SW 1271 (cell line): ENCODE measurements at regions not wholly inside any gene's neighbourhood (a gene's known extent, or its start where the extent isn't known, plus 50 kb on each side); places are given as distances from the start of the nearest gene placed in this dataset.

Source experiments
- DNase-seq, 2 experiments: peaks; one replicate each; lab custom pipeline; 2025; lab: John Stamatoyannopoulos, UW

GRCh38 chr4:1542516-1543320, 136.5 kb upstream of the NKX1-1 start:
- no peak for DNase-seq

DNA sequence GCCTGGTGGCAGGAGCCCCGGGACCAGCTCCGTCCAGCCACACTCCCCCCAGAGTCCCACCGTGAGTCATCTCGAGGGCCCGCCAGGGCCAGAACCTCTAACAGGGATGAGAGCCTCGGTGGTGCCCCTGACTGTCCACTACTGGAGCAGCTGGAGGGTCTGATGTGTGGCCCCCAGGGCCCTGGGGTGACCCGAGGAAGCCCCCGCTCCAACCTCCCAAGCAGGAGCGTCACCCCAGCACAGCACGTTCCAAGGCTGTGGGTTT, 135.9 kb upstream of the NKX1-1 start:
- no peak for DNase-seq

- DNase-seq = no peak
Observed at GRCh38 chr4:1541449-1542225, 135.4 kb upstream of the NKX1-1 start.

- no peak for DNase-seq
Observed at GRCh38 chr4:1540601-1541375, 134.5 kb upstream of the NKX1-1 start.

DNA sequence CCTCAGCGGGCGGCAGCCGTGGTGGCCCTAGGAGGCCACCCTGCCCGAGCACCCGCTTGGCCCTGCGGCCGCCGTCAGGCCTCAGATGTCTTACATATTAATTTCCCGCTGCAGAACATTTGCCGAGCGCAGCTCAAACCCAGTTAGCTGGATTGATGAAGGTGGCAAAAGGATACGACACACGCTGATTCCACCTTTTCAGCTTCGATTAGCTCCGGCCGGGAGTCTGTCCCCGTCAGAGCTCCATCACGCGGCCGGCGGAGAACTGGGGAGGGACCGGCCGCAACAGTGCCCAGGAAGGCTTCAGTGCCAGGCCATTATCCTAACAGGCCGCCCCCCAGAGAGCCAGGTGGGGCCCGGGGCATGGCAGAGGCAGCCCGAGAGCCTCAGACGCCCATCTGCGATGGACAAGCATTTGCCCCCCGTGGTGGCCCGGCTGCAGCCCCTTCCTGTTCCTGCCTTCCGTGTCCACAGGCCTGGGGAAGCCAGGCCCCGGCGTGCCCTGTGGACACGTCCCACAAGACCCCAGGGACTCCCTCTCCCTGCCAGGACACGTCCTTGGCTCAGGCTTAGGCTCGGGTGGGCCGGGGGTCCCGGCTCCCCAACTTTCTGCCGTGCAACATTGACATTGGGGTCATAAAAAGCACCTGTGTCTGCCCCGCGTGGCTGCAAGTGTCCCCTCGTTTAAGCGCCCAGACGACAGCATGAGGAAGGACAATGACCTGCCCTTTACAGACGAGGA, 133.8 kb upstream of the NKX1-1 start:
- no peak for DNase-seq

DNA sequence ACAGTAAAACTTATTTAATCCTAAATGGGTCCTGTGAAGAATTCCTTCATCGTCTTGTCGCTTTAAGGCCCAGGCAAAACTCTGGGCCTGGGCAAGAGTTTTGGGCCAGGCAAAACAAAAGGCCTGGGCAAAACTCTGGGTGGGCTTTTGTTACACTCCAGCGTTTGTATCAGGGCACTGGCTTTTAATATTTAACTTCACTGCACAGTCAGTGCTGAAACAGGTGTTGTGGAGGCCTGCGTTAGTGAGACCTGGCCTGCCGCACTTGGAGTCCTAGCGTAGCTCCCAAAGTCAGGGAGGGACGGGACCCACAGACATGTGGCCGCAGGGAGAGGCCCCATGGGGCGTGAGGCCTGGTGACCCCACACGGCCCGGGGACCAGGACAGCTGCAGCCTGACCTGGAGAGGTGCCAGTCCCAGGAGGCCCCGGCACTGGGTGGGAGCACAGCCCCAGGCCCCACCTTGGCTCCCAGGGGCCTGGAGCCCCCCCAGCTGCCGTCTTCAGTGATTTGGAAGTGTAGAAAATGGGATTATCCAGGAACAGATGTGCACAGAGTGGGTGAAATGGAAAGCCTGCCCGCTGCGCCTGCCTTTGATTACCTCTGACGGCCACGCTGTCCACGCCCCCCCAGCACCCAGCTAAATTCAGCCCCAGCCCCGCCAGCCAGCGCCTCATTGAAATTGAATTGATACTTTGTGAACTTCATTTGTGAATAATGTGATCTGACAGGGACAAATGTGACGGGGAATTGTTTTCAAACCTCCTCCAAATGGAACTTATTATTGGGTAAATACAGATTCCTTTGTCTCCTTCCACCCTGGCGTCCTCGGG, 132.9 kb upstream of the NKX1-1 start:
- DNase-seq = no peak

- DNase-seq = no peak
Observed at GRCh38 chr4:1538096-1538410, 131.8 kb upstream of the NKX1-1 start.

GRCh38 chr4:1537410-1538095, 131.3 kb upstream of the NKX1-1 start:
- DNase-seq = no peak

- no peak for DNase-seq
Observed at GRCh38 chr4:1536579-1537409, 130.6 kb upstream of the NKX1-1 start.

DNA sequence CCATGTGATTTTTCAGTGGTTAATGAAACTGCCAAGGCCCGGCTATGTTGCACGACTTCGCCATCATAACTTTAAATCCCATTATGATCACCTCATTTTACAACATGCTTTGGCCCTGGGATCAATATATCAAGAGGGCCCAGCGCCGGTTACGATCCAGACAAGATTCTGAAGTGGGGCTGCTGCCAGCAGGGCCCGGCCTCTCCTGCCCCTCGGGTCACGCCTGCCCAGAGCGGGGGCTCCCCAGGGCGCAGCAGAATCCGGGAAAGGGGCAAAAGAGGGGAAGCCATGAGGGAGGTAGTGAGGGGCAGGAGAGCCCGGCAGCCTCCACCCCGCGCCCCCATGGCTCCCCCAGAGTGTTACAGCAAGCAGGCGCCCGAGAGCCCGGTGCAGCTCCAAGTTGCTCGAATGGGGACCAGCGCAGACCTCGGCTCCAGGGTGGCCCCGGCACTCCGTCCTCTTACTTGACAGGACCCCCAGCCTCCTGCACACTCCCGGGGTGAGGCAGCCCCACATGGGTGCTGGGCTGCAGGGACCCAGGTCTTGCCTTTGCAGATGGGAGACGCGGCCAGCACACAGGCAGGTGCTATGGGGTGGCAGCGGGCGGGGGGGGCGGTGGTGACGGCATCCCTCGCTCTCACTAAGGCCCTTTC, 129.8 kb upstream of the NKX1-1 start:
- DNase-seq = no peak

GRCh38 chr4:1534876-1535526, 128.8 kb upstream of the NKX1-1 start:
- DNase-seq = no peak

DNA sequence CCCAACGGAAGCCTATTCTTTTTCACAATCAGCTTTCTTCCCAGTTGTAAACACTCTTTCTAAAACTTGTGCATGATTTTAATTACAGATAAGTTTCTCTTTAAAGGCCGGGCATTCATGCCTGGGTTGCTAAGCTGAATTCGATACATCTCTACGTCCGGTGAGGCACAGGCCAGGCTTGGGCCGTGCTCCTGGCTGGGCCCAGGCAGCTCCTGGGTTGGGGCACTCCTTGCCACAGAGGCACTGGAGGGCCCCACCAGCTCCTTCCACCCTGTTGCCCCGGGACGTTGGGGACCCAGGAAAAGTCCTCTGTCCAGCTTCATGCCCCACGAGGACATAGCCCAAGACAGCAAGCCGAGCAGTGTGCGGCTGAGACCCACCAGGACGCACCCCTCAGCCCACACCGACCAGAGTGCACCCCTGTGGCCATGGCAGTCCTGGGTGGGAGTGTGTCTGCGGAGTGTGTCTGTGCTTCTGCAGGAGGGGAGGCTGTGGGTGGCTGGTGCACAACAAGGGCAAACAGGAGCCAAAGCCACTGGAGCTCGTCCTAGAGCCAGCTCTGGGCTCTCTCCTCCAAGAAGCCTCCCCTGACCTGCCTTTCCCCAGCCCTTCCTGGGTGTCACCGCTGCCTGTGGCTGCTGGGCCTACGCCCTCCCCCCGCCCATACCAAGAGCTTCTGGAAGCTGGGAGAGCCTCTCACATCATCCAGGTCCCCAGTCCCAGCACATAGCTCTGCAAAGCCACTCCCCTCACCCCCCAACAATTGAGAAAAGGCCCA, 128.0 kb upstream of the NKX1-1 start:
- no peak for DNase-seq

DNA sequence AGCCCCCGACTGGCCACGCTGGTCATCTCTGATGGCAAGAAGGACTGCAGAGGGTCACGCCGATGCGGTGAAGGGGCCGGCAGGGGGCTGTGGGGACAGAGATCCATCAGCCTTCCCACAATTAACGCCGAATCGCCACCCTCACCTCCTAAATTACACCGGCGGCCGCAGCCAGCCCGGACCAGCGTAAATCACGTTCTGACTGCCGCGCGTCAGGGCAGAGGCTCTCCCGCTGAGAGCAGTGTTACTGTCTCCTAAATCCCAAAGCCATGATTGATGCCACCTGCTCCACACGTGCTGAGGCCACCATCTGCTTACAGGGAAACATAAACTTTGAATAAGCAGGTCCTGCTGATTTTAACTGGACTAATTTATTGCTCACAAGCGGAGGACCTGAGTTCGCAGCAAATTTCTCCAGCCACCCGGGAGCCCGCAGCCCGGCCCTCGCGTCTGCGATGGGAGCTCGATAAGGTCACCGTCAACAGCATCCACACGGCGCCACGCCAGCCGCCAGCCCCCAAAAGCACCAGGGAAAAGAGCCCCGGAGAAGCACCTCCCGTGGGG, 127.3 kb upstream of the NKX1-1 start:
- DNase-seq = no peak

- no peak for DNase-seq
Observed at GRCh38 chr4:1532549-1533395, 126.5 kb upstream of the NKX1-1 start.

- DNase-seq = no peak
Observed at GRCh38 chr4:1531683-1532548, 125.7 kb upstream of the NKX1-1 start.

DNA sequence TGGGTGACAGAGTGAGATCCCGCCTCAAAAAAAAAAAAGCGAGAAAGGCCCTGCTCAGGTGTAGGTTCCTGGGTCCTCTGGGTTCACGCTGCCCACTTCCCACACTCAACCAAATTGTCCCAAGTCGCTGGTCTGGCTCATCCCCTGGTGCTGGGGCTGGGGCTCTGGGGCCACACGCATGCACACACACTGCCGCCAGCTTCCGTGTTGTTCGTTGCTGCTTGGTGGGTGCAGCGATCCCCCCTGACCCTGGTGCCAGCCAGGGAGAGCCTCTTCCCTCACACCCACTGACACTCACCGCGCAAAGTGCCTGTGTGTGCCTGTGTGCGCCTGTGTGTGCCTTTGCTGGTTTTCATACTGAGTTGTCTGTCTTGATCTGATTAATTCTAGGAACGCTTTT, 124.1 kb upstream of the NKX1-1 start:
- DNase-seq = no peak
